Fibroblast of skin of scalp (primary cell): ENCODE measurements at regions not wholly inside any gene's neighbourhood (a gene's known extent, or its start where the extent isn't known, plus 50 kb on each side); places are given as distances from the start of the nearest gene placed in this dataset.

Experiments
- DNase-seq: peaks from one replicate; pipeline ENCODE4 v3.0.0-alpha.2; 2013

DNA sequence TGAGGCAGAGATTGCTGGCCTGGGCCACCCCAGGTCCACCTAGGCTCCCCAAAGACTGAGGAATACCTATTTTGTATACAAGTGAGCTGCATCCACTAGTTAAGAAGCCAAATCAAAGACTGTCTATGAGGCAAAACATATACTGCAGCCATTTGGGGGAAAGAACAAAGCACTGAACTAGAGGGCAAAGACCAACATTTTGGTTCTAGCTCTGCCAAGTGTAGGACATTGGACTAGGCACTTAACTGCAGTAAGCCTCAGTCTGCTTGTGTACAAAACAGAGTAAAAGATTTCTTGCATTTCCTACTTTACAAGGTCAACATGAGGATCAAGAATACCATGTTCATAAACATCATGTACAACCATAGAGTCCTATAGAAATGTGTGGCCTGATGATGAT, 94.8 kb upstream of the CYP1B1 start:
- DNase-seq: no peak

DNA sequence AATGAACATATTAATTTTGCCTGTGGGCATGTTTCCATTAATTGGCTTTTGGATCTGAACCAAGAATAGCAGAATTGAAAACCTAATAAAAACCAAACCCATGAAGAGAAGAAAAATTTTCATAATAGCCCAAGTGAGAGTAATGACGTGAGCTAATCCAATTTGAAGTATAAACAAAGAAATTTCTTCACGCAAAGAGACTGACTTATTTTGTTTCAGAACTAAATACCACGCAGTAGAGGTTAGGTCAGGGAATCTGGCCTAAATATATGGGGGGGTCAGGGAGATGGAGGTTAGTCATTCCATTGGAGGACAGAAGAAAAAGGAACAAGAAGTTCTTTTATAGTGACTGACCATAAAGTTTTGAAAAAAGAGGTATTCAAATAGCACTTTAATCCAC, 94.1 kb upstream of the CYP1B1 start:
- DNase-seq: peak; percentile 25

DNA sequence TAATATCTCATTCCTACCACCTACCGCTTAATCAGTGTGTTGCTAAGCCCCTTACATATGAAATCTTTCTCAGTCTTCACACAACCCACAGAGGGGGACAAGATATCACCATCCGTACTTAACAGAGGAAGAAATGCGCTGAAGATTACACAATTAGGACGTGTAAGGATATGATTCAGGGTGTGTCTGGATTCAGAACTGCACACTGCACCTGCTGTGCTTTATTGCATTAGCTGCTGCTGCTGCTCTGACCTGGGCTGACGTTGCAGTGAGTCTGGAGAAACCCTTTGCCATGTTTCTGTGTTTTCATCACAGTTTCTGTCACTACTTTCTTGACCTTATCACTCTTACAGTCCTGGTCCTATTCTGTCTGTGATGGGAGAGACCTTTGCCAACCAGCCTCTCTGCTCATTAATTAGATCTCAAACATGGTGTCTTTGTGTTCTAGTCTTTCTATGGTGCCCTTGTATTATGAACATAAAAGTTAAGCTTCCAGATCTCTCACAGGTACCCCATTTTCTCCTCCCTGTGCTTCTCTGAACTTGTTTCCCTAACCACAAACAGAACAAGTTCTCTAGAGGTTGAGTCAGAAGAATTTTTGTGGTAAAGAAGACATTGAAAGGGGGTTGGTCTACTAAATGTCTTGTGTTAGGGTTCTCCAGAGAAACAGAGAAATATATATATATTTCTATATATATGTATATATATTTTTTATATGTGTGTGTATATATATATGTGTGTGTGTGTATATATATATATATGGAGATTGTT, 92.9 kb upstream of the CYP1B1 start:
- DNase-seq: peak; percentile 72

- DNase-seq: no peak
Measured at GRCh38 chr2:38167968-38168350, 92.0 kb upstream of the CYP1B1 start.

DNA sequence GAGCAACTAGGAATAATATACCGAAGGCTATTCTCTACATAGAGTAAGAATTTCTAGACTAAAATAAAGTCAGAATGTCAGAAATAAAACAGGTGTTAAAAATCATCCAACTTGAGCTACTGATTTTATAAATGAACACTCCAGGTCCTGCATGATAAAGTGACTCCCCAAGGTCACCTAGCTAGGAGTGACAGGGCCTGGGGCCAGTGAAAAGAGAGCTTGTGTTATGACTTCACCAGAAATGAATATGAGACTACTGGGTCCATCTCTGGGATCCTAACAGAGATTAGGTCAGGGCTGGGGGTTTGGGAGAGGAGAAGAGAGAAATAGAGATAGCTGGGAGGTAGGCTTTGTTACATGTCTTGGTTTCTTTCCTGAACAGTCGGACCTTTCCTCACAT, 89.7 kb upstream of the CYP1B1 start:
- no peak for DNase-seq

DNA sequence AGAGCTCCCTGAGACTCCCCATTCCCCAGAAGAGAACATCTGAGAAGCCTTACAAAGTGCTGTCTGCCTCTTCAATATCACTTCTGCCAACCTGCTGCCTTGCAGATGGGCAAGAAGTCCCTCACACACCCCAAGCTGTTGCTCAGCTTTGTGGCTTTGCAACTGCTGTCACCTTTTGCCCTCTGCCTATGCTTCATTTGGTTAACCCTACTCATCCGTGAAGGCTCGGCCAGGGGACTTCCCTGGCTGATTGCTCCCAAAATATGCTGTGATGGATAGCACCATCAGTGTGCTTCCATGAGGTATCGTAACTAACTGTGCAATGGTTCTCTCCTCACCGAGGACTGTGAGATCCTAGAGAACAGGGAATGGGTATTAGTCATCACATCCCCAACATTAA, 88.9 kb upstream of the CYP1B1 start:
- no peak for DNase-seq

GRCh38 chr2:38163579-38163978, 87.6 kb upstream of the CYP1B1 start:
- no peak for DNase-seq

DNA sequence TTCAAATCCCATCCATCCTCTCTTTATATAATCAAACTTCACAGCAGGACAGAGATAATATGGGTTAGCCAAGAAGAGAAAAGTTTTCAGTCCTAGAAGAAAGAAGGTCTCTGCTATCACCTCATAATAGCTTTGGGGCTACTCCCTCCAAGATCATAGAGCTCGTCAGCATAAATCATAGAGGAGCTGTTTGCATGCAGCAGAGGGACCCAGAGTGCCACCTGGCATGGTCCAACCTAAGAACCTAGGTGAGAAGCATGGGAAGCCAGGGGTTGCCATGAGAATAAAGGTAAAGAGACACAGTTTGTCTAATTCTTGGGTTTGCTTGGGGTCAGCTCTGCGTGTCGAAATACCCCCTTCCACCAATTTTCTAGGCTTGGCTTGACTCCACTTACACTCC, 87.1 kb upstream of the CYP1B1 start:
- DNase-seq: no peak

GRCh38 chr2:38160516-38160915, 84.6 kb upstream of the CYP1B1 start:
- DNase-seq: no peak

DNA sequence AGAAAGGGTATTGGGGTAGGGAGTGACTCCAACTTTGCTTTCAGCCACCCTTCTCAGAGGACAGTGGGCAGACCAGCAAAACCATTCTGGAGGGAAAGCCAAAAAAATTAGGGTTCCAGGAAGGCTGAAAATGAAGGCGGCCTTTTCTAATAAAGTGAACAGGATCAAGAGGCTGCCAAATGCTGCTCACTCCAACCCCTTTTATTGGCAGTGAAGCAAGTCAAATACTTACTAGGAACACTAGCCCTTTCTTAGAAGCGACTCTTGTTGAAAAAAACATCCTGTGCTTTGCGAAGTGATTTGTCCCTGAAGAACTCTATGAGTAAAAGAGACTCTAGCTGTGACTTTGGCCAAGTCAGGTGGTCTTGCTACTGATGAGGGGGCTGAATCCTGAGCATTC, 83.6 kb upstream of the CYP1B1 start:
- no peak for DNase-seq

GRCh38 chr2:38159191-38159590, 83.2 kb upstream of the CYP1B1 start:
- no peak for DNase-seq

- DNase-seq: no peak
Measured at GRCh38 chr2:38158378-38159118, 82.6 kb upstream of the CYP1B1 start.

DNA sequence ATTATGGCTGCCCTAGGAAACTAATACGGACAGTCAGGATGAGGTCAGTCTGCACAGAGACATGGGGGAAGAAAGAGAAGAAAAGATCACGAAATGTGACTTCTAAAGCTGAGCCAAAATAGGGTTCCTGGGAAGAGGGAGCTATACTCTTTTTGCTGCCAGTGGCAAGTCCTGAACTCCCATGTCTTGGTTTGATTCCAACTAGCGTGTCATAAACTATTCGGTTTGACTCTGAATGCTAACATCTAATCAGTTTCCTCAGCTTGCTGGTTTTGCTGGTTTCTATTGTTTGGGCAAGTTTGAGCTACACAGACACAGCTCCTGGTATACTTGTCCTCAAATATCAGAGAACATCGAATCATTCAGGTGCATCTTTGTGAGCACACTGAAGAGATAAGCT, 80.5 kb upstream of the CYP1B1 start:
- DNase-seq: no peak

GRCh38 chr2:38155015-38155414, 79.1 kb upstream of the CYP1B1 start:
- no peak for DNase-seq

DNA sequence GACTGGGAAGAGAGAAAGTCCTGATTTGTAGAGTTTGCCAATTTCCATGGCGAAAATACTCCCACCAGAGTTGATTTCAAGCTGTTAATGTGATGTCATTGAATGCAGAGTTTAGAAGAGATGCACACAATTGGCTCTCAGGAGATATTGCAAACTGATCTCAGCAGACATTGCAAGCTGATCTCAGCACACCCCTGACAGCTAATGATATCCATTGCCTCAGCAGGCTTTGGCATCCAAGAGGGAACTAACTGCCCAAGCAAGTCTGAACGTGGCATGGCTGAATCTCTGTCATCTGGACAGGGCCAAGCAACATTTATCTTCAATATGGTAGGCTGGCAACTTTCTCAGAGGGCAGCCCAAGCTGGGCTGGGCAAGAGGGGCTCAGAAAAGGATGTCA, 78.4 kb upstream of the CYP1B1 start:
- DNase-seq: no peak

- DNase-seq: no peak
Measured at GRCh38 chr2:38153476-38154135, 77.7 kb upstream of the CYP1B1 start.

DNA sequence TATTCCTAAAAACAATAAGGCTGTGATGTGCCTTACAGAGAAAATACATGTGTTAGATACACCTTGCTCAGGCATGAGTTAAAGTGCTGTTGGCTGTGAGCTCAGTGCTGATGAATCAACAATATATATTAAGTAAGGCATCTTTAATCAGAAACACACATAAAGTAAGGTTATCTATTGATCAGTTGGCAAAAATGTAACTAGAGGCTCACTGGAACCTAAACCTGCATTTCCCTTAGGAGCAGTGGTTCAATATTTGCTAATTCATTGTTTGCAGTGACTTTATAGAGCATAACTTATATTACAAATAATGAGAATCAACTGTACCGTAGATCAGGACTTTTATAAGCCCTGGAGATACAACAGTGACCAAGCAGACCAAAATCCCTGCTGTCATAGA, 77.0 kb upstream of the CYP1B1 start:
- DNase-seq: no peak

- no peak for DNase-seq
Measured at GRCh38 chr2:38152035-38152434, 76.1 kb upstream of the CYP1B1 start.

GRCh38 chr2:38149531-38149930, 73.6 kb upstream of the CYP1B1 start:
- no peak for DNase-seq

- no peak for DNase-seq
Measured at GRCh38 chr2:38148501-38148900, 72.5 kb upstream of the CYP1B1 start.

- DNase-seq: peak; percentile 63
Measured at GRCh38 chr2:38147333-38148121, 71.6 kb upstream of the CYP1B1 start.

GRCh38 chr2:38146907-38147307, 71.0 kb upstream of the CYP1B1 start:
- peak; percentile 95 for DNase-seq
